ENCODE measurements at regions not wholly inside any gene's neighbourhood (a gene's known extent, or its start where the extent isn't known, plus 50 kb on each side); places are given as distances from the start of the nearest gene placed in this dataset.

DNA sequence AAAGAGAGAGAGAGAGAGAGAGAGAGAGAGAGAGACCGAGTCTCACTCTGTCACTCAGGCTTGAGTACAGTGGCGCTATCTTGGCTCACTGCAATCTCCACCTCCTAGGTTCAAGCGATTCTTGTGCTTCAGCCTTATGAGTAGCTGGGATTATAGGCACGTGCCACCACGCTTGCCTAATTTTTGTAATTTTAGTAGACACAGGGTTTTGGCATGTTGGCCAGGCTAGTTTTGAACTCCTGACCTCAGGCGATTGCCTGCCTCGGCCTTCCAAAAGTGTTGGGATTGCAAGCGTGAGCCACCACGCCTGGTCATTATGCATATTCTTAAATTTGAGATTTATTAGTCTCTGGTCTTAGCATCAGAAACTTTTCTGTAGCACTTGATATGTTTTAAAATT, 317.9 kb upstream of the ATP2B1 start:
- H3K4me3 ChIP-seq (ENCODE audit: low read depth, low read length) = no peak overlapping the region
- no peak for DNase-seq (ENCODE audit: low read depth)
- TF ChIP-seq, protein P1, sequence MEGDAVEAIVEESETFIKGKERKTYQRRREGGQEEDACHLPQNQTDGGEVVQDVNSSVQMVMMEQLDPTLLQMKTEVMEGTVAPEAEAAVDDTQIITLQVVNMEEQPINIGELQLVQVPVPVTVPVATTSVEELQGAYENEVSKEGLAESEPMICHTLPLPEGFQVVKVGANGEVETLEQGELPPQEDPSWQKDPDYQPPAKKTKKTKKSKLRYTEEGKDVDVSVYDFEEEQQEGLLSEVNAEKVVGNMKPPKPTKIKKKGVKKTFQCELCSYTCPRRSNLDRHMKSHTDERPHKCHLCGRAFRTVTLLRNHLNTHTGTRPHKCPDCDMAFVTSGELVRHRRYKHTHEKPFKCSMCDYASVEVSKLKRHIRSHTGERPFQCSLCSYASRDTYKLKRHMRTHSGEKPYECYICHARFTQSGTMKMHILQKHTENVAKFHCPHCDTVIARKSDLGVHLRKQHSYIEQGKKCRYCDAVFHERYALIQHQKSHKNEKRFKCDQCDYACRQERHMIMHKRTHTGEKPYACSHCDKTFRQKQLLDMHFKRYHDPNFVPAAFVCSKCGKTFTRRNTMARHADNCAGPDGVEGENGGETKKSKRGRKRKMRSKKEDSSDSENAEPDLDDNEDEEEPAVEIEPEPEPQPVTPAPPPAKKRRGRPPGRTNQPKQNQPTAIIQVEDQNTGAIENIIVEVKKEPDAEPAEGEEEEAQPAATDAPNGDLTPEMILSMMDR (IDR thresholded peaks at IDR 0.05; ENCODE audit: control insufficient read depth, extremely low read depth, insufficient read depth) = no peak

GRCh38 chr12:90024262-90024661, 315.6 kb upstream of the ATP2B1 start:
- no peak for DNase-seq (ENCODE audit: low read depth)
- no peak overlapping the region for H3K4me3 ChIP-seq (ENCODE audit: low read depth, low read length)
- TF ChIP-seq, protein P1 (IDR thresholded peaks at IDR 0.05; ENCODE audit: control insufficient read depth, extremely low read depth, insufficient read depth) = no peak

- DNase-seq (ENCODE audit: low read depth) = no peak
- no peak overlapping the region for H3K4me3 ChIP-seq (ENCODE audit: low read depth, low read length)
- TF ChIP-seq, protein P1 (IDR thresholded peaks at IDR 0.05; ENCODE audit: control insufficient read depth, extremely low read depth, insufficient read depth) = no peak
These were observed 314.7 kb upstream of the ATP2B1 start for GRCh38 chr12:90023207-90023900.

DNA sequence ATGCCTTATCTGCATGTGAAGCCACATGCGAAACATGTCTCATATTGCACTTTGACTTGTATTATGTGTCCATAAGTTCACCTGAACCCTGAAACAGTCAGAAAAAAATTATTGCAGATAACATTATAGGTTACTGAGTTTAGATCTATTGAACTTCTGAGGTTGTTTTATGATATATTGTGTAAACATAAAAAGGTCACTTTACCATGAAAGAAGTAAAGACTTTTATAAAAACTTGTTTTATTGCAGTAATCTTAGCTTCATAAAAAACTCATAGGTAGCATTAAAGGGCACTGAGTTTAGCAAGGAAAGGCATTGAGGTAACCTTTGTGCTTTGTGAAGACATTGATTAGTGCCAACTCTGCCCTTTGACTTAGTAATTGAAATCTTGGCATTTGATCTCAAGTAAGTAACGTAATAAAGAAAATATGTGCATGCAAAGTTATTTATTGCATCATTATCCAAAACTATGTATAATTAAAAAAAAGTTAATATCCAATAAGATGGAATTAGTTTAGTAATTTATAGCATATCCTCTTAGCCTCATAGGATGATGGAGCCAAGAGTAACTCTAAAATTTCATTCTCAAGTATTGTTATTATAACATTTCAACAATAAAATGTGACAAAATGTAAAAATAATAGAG, 313.3 kb upstream of the ATP2B1 start:
- TF ChIP-seq, protein P1 (IDR thresholded peaks at IDR 0.05; ENCODE audit: control insufficient read depth, extremely low read depth, insufficient read depth) = no peak
- no peak for DNase-seq (ENCODE audit: low read depth)
- H3K4me3 ChIP-seq (ENCODE audit: low read depth, low read length) = no peak overlapping the region

DNA sequence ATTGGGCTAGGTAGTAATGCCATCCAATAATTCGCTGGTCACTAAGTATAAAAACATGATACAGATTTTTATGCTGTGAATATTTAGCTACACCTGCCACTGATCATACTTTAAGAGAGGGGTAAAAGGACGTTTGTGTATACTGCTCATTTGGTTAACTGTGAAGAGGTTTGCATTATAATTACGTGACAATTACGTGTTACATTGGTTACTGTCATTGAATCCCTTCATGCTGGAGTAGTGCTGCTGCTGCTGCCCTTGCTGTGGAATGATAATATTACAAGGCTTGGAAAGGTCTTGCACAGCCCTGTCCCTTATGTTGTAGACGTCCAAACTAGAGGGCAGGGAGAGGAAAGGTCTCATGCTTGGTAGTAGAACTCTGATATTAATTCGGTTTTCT, 312.2 kb upstream of the ATP2B1 start:
- H3K4me3 ChIP-seq (ENCODE audit: low read depth, low read length) = no peak overlapping the region
- TF ChIP-seq, protein P1 (IDR thresholded peaks at IDR 0.05; ENCODE audit: control insufficient read depth, extremely low read depth, insufficient read depth) = no peak
- DNase-seq (ENCODE audit: low read depth) = no peak

DNA sequence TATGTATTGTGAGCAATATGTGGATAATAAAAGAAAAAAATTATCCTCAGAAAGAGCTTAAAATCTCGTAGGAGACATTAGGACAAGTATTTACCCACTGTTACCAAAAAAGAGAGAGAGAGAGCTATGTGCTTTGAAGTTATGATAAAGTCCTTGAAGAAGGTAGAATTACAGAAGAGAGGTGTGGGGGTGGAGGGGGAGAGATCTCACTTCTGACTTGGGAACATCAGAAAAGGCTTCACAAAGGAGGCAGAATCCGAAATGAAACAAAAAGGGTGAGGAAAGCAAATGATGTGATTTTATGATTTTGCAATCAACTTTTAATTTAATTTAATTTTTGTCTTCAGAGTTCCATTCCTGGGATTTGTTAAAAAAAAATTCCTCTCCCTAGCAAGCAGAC, 311.8 kb upstream of the ATP2B1 start:
- TF ChIP-seq, protein P1 (IDR thresholded peaks at IDR 0.05; ENCODE audit: control insufficient read depth, extremely low read depth, insufficient read depth) = no peak
- H3K4me3 ChIP-seq (ENCODE audit: low read depth, low read length) = no peak overlapping the region
- DNase-seq (ENCODE audit: low read depth) = no peak

All from LNCaP clone FGC (cell line).